NCI-H748 (cell line): ENCODE measurements at regions not wholly inside any gene's neighbourhood (a gene's known extent, or its start where the extent isn't known, plus 50 kb on each side); places are given as distances from the start of the nearest gene placed in this dataset.
A peak's percentile ranks its signal among the peaks of the same experiment; 100 is the strongest.
"Not testable (repeated sequence)": the region's sequence is repeated elsewhere in the genome, so short reads cannot be mapped to it uniquely, and the experiment has no call there.

ENCODE experiments used
- DNase-seq: peaks from one replicate; lab custom pipeline; 2025; ENCODE audit not compliant: unreplicated experiment; lab: John Stamatoyannopoulos, UW

DNA sequence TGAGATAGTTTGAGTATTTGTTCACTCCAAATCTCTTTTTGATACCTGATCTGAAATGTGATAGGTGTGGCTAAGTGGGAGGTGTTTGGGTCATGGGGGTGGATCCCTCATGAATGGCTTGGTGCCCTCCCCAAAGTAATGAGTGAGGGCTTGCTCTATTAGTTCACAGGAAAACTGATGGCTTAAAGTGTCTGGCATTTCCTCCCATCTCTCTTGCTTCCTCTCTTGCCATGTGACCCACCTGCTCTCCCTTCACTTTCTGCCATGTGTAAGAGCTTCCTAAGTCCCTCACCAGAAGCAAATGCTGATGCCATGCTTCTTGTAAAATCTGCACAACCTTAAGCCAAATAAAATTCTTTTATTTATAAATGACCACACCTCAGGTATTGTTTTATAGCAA, 61.1 kb downstream of the MAD2L1 start:
- no peak for DNase-seq

DNA sequence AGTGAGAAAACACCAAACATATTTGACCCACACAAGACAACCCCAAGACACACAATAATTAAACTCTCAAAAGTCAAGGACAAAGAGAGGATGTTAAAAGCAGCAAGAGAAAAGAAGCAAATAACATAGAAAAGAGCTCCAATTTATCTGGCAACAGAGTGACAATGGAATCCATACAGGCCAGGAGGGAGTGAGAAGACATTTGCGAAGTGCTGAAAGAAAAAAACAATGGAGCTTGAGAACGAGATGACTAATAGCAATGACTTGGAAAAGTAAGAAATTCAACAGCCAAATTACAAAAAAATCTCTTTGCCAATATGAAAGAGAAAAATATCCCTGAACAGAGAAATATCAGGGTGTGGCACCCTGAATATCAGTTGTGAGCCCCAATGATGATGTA, 61.6 kb downstream of the MAD2L1 start:
- DNase-seq = no peak

DNA sequence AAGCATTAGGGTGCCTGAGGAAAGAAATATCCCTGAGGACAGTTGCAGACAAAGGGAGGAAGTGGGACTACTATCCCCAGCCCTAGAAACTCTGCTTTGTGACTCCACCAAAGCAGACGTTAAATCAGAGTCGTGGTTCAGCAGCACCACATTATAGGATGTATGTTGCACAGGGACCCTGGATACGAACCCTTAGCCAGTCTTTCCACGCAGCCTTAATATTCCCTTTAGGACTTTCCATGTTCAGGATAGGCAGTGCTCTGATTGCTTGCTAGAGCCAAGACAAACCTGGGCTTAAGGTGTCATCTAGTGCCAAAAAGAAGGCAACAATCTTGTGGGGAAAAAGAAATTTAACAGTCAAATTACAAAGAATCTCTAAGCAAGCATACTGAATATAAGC, 62.6 kb downstream of the MAD2L1 start:
- no peak for DNase-seq

DNA sequence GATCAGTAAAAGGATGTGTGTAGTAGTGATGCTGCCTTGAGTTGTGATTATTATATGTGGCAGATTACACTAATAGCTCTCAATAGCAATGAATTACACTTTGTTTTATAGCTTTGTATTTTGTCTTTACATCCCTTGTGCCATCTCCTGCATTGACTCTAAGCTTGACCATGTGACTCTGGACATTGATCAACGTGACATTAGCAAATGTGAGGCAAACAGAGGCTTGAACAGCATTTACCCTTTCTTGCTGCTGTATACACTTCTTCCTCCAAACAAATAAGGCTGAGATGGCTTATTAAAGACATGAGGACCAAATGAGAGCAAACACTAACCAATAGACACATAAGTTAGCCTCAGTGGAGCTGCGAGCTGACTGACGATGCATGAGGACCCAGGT, 63.5 kb downstream of the MAD2L1 start:
- DNase-seq = no peak

DNA sequence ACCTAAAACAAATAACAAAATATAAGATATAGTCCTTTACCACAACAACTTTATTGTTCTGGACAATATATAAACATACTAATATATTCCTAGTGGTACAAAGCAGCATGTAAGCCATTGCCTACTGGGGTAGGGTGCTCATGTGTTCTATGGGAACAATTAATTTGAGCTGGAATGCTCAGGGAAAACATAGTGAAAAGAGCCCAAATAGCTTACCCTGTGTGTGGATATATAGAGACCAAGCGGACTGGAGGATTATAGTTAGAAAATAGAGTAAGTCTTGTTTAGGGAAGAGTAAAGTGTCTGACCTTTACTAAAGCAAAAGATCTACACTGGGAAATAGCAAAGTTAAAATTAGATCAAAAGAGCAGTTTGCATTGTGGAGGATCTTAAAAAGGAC, 64.8 kb downstream of the MAD2L1 start:
- DNase-seq = no peak

DNA sequence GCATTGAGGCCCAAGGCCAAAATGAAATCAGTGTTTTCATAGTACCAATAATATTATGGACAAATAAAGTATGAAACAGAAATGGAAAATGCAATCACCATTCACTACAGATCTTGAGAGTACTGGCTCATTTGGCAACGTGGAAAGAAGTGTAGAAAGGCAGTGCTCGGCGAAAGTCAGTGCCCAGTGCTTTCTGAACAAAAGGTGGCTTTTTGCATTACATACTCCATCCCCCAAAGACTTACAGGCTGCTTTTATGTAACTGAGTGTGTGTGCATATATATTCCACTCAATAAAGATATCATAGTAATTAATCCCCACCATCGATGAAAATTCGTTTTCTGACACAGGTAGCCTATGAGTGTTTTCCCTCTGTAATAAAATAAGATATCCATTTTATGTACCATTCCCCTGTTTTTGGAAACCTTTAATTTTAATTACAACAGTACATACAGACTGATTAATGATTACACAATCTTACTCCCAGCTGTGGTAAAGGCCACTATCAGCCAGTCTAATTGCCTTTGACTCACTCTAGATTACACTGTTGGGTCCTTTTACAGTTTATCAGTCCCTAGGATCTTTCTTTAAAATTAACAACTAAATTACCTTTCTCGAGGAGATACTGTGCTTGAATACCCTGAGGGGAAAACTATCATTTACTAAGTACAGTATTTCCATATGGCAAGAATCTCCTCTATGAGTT, 65.9 kb downstream of the MAD2L1 start:
- no peak for DNase-seq

DNA sequence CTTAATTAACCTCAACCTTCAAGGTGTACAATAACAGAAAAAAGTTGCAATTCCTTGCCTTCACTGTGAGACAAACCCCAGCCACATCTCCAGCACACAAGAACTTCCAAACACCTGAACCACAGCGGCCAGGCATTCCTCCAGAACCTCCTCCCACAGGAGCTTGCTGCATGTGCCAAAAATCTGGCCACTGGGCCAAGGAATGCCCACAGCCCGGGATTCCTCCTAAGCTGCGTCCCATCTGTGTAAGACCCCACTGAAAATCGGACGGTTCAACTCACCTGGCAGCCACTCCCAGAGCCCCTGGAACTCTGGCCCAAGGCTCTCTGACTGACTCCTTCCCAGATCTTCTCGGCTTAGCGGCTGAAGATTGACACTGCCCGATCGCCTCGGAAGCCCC, 70.6 kb downstream of the MAD2L1 start:
- DNase-seq = not testable (repeated sequence)

DNA sequence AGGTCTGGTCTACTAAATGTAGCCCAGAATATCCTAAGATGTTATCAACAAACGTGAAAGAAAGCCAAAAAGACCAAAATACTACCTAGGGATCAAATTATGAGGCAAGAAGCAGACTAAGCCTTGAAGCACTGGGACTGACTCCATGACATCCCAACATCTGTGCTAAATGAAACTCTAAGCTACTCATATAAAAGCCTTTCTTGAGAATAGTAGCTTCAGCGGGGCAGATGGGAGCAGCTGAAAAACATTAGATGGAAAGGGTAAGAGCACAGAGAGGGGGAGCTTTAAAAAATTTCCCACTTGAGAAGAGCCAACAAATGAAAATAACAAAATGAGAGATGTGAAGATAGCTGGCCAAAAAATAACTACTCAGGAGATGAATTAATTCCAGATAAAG, 81.7 kb downstream of the MAD2L1 start:
- no peak for DNase-seq

DNA sequence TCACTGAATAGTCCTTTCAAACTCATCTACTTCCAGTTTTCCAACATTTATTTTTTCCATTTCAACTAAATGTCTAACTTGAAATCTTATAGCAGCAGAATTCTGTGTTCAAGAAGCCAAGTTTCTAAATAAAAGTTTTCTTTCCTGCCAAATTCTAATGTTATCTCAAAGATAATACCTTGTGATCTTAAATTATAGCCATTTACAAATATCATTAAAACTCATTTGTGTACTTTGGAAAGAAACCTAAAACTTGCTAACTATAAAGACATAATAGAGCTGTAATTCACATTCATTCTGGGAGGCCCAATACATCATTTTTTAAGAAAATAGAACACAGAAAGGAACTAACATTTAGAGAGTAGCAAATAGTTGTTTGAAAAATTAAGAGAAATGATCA, 83.9 kb downstream of the MAD2L1 start:
- DNase-seq = no peak

DNA sequence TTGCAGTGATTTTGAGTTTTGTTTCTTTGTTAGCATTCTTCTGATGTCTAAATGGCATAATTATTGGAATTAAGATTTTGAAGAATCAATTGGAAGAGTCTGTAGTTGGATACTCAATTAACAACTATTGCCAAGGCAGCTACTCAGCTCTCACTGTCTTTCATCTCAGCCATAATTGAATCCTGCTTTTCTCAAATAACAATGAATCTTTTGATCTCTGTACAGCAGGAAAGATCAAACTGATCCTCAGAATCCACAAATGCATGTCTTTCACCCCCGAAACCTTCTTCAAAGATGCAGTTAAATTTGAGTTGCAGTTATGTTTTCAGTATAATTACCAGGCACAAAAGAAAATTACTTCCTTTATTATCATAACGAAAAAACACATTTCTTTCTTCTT, 86.2 kb downstream of the MAD2L1 start:
- no peak for DNase-seq

DNA sequence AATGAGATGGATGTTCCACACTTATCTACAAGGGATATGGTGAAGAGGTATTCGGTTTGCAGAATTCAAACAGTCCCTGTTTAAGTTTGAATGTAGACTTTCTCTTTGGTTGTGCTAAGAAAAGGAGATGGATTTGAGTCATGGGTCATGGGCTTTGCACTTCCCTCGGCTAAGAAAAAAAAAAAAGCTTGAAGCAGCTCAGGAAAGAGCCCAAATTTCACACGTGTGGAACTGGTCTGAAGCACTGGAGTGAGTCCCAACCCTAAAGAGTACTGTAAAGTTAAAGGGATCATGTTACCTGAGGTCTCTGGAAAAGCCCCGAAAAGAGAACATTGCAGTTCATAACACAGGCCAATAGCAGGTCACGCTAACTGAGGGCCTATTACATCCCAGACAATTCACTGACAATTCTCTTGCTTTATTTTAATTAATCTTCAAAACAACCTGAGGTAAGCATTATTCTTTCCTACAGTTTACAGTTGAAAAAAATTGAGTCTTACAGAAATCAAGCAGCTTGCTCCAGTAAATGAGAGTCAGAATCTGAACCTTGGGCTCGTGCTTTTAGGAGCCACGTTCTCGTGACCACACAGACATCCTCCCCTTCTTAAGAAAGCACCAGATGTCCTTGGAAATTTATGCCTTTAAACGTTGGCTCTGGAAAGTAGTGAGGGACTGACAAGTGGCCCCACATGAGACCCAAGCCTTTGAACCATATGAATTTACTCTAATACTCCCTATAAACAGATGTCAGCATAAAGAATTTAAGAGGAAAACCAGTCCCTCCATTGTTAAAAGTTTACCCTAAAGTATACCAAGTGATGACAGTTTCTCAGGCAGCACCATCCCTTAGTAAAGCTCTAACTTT, 89.3 kb downstream of the MAD2L1 start:
- no peak for DNase-seq

DNA sequence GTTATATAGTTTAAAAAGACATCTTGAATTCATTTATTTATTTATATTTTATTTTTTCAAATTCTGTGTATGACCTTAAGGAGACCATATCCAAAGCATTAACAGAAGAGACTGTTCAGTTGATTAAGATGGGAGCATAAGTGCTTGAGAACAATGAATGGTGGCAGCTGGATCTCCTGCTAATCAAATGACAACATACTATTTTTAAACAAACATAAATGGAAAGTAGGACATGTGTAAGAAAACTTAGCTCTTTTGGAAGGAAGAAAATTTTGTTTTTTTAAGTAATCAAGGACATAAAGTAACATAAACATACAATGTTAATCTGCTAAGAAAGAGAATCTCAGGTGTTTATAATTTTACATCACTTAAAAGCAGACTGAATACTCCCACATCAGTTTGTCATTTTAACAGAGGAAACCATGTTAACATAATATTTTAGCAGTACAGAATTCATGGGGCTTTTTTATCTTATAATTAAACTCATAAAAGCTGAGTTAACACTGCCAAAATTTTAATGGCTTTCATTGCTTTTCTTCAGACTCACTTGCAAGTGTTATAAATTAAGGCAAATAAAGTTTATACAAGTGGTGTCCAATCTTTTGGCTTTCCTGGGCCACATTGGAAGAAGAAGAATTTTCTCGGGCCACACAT, 95.1 kb downstream of the MAD2L1 start:
- DNase-seq = no peak

DNA sequence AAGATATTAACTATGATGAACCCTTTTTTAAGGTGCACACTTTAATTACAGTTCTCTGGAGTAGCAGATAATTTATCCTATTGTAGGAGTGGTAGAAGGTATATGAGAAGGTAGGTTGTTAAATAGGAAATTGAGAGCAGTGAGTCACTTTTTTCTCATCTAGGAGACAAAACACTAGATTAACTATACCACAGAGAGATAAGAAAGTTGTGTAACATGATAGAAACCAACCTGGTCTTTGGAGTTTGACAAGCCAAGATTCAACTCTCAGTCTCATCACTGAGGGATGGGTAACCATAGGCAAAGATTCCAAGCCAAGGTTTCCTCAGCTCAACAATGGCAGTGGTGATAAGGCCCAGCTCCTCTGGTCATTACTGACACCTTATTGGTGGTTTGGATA, 104.0 kb downstream of the MAD2L1 start:
- no peak for DNase-seq

DNA sequence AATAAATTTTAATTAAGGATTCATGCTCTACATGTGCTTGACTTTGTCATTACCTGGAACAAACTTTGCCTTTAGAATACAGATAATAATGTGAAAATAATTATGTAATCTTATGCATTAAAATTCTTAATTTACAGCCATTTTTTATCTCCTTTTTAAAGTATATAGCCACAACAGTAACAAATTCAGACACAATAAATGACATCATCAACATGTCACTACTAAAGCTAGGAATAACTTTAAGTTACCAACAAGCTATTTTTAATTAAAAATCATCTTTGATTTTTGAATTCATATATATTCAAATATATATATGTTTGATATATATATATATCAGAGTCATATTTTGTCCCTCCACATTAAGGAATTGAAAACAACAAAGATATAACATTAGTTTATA, 107.7 kb downstream of the MAD2L1 start:
- DNase-seq = no peak

DNA sequence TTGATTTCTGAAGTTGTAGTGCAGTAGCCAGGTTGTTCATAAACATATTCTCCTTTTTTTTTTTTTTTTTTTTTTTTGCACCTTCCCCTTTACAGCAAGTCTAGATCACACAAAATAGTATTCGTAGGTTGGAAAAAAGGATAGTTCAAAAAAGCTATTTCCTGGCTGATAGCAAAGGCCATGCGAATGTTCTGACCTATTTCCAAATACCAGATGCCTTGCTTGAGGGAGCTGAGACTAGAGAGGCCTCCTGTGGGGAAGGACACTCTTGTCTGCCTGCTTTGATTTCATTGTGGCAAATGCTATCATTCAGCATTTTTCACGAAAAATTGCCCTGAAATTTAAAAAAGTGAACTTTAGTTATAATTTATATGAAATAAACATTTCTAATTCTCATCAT, 111.4 kb downstream of the MAD2L1 start:
- no peak for DNase-seq

DNA sequence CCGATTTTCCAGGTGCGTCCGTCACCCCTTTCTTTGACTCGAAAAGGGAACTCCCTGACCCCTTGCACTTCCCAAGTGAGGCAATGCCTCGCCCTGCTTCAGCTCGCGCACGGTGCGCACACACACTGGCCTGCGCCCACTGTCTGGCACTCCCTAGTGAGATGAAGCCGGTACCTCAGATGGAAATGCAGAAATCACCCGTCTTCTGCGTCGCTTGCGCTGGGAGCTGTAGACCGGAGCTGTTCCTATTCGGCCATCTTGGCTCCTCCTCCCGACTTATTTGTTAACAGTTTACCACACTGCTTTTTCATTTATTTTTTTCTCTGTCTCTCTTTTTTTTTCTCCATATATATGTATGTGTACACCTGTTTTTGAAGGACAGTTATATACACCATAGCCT, 112.2 kb downstream of the MAD2L1 start:
- peak; percentile 7 for DNase-seq

DNA sequence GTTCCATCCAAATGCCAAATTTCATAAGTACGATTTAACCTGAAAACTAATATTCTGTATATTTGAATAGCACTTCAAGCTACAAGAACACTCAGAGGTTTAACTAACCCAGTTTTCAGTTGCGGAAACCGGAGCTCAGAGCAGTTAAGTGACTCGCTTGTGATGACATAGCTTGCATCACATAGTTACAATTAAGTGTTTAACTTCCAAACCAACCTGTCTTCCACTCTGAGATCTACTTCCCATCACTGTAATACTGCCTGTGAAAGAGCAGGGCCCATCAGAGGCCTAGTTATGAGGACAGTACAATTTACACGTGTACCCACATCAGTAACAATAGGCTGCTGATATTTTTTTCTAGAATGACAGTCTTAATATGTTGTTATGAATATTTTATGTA, 120.3 kb downstream of the MAD2L1 start:
- no peak for DNase-seq

DNA sequence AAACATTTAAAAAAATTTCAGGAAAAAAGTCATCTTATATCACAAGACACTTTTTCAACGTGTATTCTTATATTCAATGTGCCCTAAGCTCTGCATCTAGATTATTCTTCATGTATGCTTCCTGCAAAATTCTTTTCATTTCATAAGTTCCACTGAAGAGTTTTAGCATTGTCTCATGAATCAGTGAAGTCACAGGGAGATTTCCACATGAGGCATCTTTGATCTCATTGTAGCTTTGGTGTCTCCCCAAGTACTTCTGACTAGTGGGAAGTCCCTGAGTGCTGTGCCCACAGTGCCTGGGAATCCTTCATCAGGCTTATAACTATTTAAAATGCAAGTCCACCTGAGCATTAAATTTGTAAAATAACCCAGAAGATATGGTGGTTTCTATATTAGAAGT, 123.8 kb downstream of the MAD2L1 start:
- DNase-seq = no peak

DNA sequence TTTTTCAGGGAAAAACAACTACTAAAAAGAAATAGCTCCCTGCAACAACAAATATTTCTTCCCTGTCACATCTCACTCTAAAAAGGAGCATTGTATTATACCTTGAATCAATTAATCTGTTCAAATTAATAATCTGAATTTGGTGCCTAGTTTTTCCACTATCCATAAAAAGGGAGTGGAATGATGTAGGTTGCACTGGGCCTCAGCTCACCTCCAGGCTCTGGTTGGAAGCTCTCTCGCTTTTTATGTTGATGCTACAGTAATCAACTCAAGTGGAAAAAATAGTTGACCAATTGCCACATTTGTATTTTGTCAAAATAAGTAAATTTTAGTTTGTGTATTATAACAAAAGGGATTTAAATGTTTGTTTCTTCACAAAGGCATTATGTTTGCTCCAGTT, 126.1 kb downstream of the MAD2L1 start:
- no peak for DNase-seq

DNA sequence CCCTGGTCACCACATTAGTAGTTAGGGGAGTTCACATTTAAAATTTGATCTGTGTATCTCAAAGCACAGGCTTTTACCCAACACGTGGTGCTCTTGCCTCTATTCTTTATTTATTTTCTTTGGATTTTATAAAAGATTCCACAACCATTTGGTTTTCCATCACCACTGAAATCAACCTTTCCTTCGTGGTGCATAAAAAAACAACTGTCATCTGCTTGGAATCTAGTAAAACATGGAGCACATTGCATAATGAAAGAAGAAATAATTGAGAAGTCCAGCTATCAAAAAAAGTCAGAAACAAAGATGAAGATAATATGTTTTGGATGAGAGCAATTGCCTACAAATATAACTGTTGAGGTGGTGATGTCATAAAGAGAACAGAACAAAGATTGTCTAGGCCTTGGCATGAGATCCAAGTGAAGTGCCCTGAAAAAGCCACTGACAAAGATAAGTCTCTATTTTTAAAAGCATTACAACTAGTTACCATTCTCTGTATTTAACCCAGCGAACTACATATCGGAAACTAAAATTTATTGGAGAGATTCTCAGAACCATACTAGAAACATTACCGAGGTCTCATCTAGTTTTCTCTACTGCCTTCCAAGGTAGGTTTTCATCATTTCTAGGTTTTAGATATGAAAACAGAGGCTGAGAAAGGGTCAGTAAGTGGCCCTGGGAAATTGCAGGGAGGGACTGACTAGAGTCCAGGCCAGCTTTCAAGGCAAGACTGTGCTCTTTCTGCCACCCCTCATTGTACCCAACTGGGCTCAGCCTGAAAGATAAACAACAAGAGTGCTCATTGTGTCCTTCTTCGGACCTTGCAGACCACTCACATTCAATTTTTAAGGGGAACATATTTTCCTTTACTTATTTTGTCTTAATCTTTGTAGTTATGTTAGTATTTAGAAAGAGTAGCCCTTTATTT, 127.3 kb downstream of the MAD2L1 start:
- DNase-seq = no peak

DNA sequence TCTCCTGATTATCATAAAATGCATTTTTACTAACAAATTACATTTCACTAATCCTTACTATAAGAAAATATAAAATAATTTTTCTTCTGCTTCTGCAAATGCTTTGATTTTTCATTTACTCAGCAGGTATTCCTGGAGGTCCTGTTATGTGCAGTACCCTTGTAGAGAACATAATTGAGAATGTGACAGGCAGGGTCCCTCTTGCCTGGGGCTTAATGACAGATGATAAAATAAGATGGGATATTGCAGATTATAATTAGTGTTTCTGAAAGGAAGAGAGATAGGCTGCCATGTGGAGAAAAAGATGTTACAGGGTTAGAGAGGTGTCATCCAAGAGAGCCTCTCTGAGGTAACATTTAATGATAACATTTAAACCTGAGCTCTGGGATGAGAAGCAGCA, 128.9 kb downstream of the MAD2L1 start:
- DNase-seq = no peak
